H1 (cell line): ENCODE measurements at regions not wholly inside any gene's neighbourhood (a gene's known extent, or its start where the extent isn't known, plus 50 kb on each side); places are given as distances from the start of the nearest gene placed in this dataset.

Source experiments
- CTCF ChIA-PET: fragments of 300-600 bp; sonication (Branson Sonifier 250); formaldehyde crosslinking; loops from one replicate; lab custom pipeline; 2021; ENCODE audit not compliant: partially characterized antibody; lab: Charles Lee
- POLR2A ChIA-PET: fragments of 300-600 bp; sonication (Branson Sonifier 250); formaldehyde crosslinking; loops from one replicate; lab custom pipeline; 2021; ENCODE audit warnings: inconsistent platforms; ENCODE audit not compliant: partially characterized antibody; lab: Charles Lee
- DNase-seq, 2 experiments: peaks; one replicate each; pipeline versions ENCODE4 v3.0.0 to v3.0.0-alpha.2; 2010 to 2022; ENCODE audit warnings: low spot score in 2 of 2, low read depth in 1 of 2, mixed read lengths in 1 of 2
- FAIRE-seq: peaks from 2 replicates; lab custom pipeline; 2011; peaks lifted over from hg19 to GRCh38; lab: Jason Lieb, UNC
- H2AFZ ChIP-seq: 2 replicates; pipeline ENCODE4 v1.8.1; 2012; ENCODE audit warnings: low read length, inconsistent platforms
- H2AK5ac ChIP-seq: 2 replicates; pipeline ENCODE4 v1.6.1; 2013; ENCODE audit warnings: low read depth, low read length
- H2BK120ac ChIP-seq: replicated peaks from 2 replicates; pipeline ENCODE3; 2013; ENCODE audit warnings: low read depth, low read length, inconsistent platforms
- H2BK12ac ChIP-seq: 2 replicates; pipeline ENCODE4 v1.6.1; 2013; ENCODE audit warnings: low read depth, low read length
- H2BK15ac ChIP-seq: 2 replicates; pipeline ENCODE4 v1.6.1; 2013; ENCODE audit warnings: low read length
- H2BK20ac ChIP-seq: 2 replicates; pipeline ENCODE4 v1.6.1; 2013; ENCODE audit warnings: low read length
- H2BK5ac ChIP-seq: 2 replicates; pipeline ENCODE4 v1.6.1; 2013; ENCODE audit warnings: low read depth, low read length
- H3K14ac ChIP-seq: 2 replicates; pipeline ENCODE4 v1.6.1; 2013; ENCODE audit warnings: inconsistent platforms; ENCODE audit not compliant: insufficient read length
- H3K18ac ChIP-seq: 2 replicates; pipeline ENCODE4 v1.6.1; 2013; ENCODE audit warnings: low read length; ENCODE audit errors: extremely low read depth
- H3K23ac ChIP-seq: 2 replicates; pipeline ENCODE4 v1.6.1; 2013; ENCODE audit warnings: inconsistent platforms; ENCODE audit not compliant: insufficient read length
- H3K23me2 ChIP-seq: 2 replicates; pipeline ENCODE4 v1.6.1; 2013; ENCODE audit warnings: low read depth, low read length
- H3K27ac ChIP-seq: 2 replicates; pipeline ENCODE4 v1.6.1; 2011; ENCODE audit warnings: low read depth, low read length, inconsistent platforms
- H3K27me3 ChIP-seq, 4 experiments: replicated peaks in 1 of 4; 1 replicate in 1 of 4; 2 replicates in 3 of 4; pipeline versions ENCODE4 v1.6.1 to v1.8.1; 2011 to 2013; ENCODE audit warnings: low read length in 3 of 4, mild to moderate bottlenecking in 3 of 4, inconsistent platforms in 2 of 4, mixed read lengths in 2 of 4, moderate library complexity in 1 of 4; ENCODE audit not compliant: control insufficient read depth in 3 of 4, insufficient read depth in 3 of 4; ENCODE audit errors: extremely low read depth in 1 of 4
- H3K36me3 ChIP-seq, 4 experiments: 2 replicates each; pipeline versions ENCODE4 v1.6.1 to v1.8.1; 2011 to 2013; ENCODE audit warnings: mild to moderate bottlenecking in 4 of 4, low read length in 3 of 4, moderate library complexity in 2 of 4, control low read depth in 1 of 4, inconsistent platforms in 1 of 4; ENCODE audit not compliant: insufficient read depth in 4 of 4, control insufficient read depth in 2 of 4
- H3K4ac ChIP-seq: replicated peaks from 2 replicates; pipeline ENCODE3; 2013; ENCODE audit warnings: low read length, low read depth, mixed read lengths, inconsistent platforms; ENCODE audit not compliant: insufficient read length
- H3K4me1 ChIP-seq, 4 experiments: replicated peaks in 1 of 4; 1 replicate in 1 of 4; 2 replicates in 3 of 4; pipeline versions ENCODE4 v1.6.1 to v1.8.1; 2011 to 2013; ENCODE audit warnings: low read length in 3 of 4, inconsistent platforms in 2 of 4, mixed read lengths in 1 of 4; ENCODE audit not compliant: insufficient read depth in 4 of 4, control insufficient read depth in 3 of 4
- H3K4me2 ChIP-seq, 2 experiments: 2 replicates each; pipeline versions ENCODE4 v1.6.1 to v1.8.1; 2011 to 2013; ENCODE audit warnings: low read depth in 2 of 2, low read length in 2 of 2, control low read depth in 1 of 2, inconsistent platforms in 1 of 2, mild to moderate bottlenecking in 1 of 2; ENCODE audit not compliant: insufficient read depth in 1 of 2
- H3K4me3 ChIP-seq, 4 experiments: fragments of 200-600, 300-600 bp in 1 of 4; sonication (generic), shearing (Covaris generic), sonication (Bioruptor Twin) in 1 of 4; 2 replicates each; pipeline versions ENCODE4 v1.5.1 to v1.8.1; 2011 to 2016; ENCODE audit warnings: low read length in 4 of 4, low read depth in 3 of 4, control low read depth in 2 of 4, inconsistent platforms in 2 of 4, mild to moderate bottlenecking in 2 of 4, mixed read lengths in 1 of 4, moderate library complexity in 1 of 4; ENCODE audit not compliant: insufficient read depth in 2 of 4; ENCODE audit errors: extremely low read depth in 1 of 4
- H3K56ac ChIP-seq: replicated peaks from 2 replicates; pipeline ENCODE3; 2013; ENCODE audit warnings: low read depth, mild to moderate bottlenecking, mixed read lengths, low read length, inconsistent platforms; ENCODE audit not compliant: insufficient read length
- H3K79me1 ChIP-seq: 2 replicates; pipeline ENCODE4 v1.6.1; 2013; ENCODE audit warnings: low read depth, low read length, control low read depth
- H3K79me2 ChIP-seq, 2 experiments: 2 replicates each; pipeline versions ENCODE4 v1.6.1 to v1.8.1; 2012 to 2013; ENCODE audit warnings: low read length in 2 of 2, mild to moderate bottlenecking in 2 of 2, inconsistent platforms in 1 of 2; ENCODE audit not compliant: insufficient read depth in 2 of 2, control insufficient read depth in 1 of 2
- H3K9ac ChIP-seq, 4 experiments: replicated peaks in 1 of 4; 1 replicate in 1 of 4; 2 replicates in 3 of 4; pipeline versions ENCODE4 v1.6.1 to v1.8.1; 2011 to 2013; ENCODE audit warnings: low read depth in 3 of 4, low read length in 3 of 4, control low read depth in 2 of 4, mild to moderate bottlenecking in 2 of 4, moderate library complexity in 2 of 4, inconsistent platforms in 1 of 4; ENCODE audit errors: extremely low read depth in 1 of 4
- H3K9me3 ChIP-seq, 2 experiments: 2 replicates each; pipeline versions ENCODE4 v1.6.1 to v1.8.1; 2012 to 2013; ENCODE audit warnings: mild to moderate bottlenecking in 2 of 2, moderate library complexity in 2 of 2, control low read depth in 1 of 2, inconsistent platforms in 1 of 2, low read depth in 1 of 2, low read length in 1 of 2, mixed read lengths in 1 of 2; ENCODE audit not compliant: insufficient read depth in 2 of 2
- H4K20me1 ChIP-seq, 2 experiments: replicated peaks in 1 of 2; 2 replicates each; pipeline versions ENCODE3 to v1.8.1; 2011 to 2013; ENCODE audit warnings: inconsistent platforms in 2 of 2, low read length in 2 of 2, mild to moderate bottlenecking in 1 of 2; ENCODE audit not compliant: insufficient read depth in 2 of 2, control insufficient read depth in 1 of 2
- H4K5ac ChIP-seq: 2 replicates; pipeline ENCODE4 v1.6.1; 2013; ENCODE audit warnings: low read length, low read depth, mixed read lengths, inconsistent platforms; ENCODE audit not compliant: insufficient read length
- H4K8ac ChIP-seq: 2 replicates; pipeline ENCODE4 v1.8.0; 2013; ENCODE audit warnings: mild to moderate bottlenecking, moderate library complexity, low read length, inconsistent platforms; ENCODE audit not compliant: insufficient read depth; ENCODE audit errors: extremely low read depth
- H4K91ac ChIP-seq: replicated peaks from 2 replicates; pipeline ENCODE3; 2013; ENCODE audit warnings: low read length, mixed read lengths, inconsistent platforms; ENCODE audit not compliant: insufficient read length
- JUND ChIP-seq: IDR thresholded peaks from 2 replicates; pipeline ENCODE4 v1.6.1; 2011; ENCODE audit warnings: mild to moderate bottlenecking, improper control_type of control experiment, low read length
- RAD21 ChIP-seq, 2 experiments: IDR thresholded peaks in 1 of 2; conservative IDR thresholded peaks in 1 of 2; 2 replicates each; pipeline ENCODE4 v1.6.1; 2011; ENCODE audit warnings: low read depth in 2 of 2, low read length in 2 of 2, improper control_type of control experiment in 1 of 2, inconsistent platforms in 1 of 2, mild to moderate bottlenecking in 1 of 2, moderate library complexity in 1 of 2
- WGBS, 2 experiments: shearing (Covaris generic) in 1 of 2; methylation state at CpG; one replicate each; pipeline versions ENCODE4 v1.1.6 to v1.1.7; 2013 to 2015; ENCODE audit warnings: low lambda C conversion rate in 2 of 2, mixed read lengths in 2 of 2, inconsistent platforms in 1 of 2, low coverage in 1 of 2, missing lambda C conversion rate in 1 of 2; ENCODE audit not compliant: insufficient replicate concordance in 2 of 2, insufficient coverage in 1 of 2, insufficient read length in 1 of 2; ENCODE audit errors: extremely low coverage in 1 of 2, missing lambda C conversion rate in 1 of 2; 5-methylcytosine and 5-hydroxymethylcytosine counted together
- TF ChIP-seq, protein P1 (sequence below), 3 experiments: IDR thresholded peaks; 1 replicate in 2 of 3; 2 replicates in 1 of 3; pipeline versions ENCODE4 v1.5.1 to v1.6.1; 2011; ENCODE audit warnings: low read length in 3 of 3, mild to moderate bottlenecking in 3 of 3, inconsistent platforms in 2 of 3, low read depth in 1 of 3, moderate library complexity in 1 of 3; ENCODE audit not compliant: insufficient read depth in 1 of 3; ENCODE audit errors: control extremely low read depth in 1 of 3

DNA sequence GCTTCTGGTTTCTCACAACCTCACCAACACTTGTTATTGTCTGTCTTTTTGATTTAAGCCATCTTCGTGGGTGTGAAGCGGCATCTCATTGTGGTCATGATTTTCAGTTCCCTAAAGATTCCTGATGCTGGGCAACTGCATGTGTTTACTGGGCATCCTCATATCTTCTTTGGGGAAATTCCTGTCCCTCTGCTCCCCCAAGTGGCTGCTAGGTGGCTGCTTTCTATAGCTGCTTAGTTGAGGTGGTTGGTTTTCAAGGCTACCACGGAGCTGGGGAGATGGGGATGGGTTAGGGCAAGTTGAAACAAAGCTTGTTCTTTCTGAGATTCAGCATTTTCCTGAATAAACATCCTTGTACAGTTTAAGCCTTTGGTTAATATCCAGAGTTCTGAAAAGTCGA, 403.9 kb upstream of the SULF2 start:
- H3K23me2 ChIP-seq = no peaks in the 10 kb centered on the region
- H3K9ac ChIP-seq = no peak overlapping the region
- POLR2A ChIA-PET = no interaction called here
- H3K9me3 ChIP-seq = no peaks in the 10 kb centered on the region
- no peak overlapping the region for H3K56ac ChIP-seq
- no peaks in the 10 kb centered on the region for H3K36me3 ChIP-seq
- 59% methylated on average over 4 of the region's 4 CpGs; no CpG with 5 or more reads in 1 of the 2 experiments for WGBS, 2 experiments
- H2BK15ac ChIP-seq = no peak overlapping the region
- H2BK120ac ChIP-seq = no peak overlapping the region
- TF ChIP-seq RAD21 (IDR thresholded peaks at IDR 0.05 in 1 of 2, conservative IDR thresholded peaks at IDR 0.05 in 1 of 2; ENCODE audit: low read depth in 2 of 2, low read length in 2 of 2) = peak; percentile 80 to 85
- TF ChIP-seq, protein P1, sequence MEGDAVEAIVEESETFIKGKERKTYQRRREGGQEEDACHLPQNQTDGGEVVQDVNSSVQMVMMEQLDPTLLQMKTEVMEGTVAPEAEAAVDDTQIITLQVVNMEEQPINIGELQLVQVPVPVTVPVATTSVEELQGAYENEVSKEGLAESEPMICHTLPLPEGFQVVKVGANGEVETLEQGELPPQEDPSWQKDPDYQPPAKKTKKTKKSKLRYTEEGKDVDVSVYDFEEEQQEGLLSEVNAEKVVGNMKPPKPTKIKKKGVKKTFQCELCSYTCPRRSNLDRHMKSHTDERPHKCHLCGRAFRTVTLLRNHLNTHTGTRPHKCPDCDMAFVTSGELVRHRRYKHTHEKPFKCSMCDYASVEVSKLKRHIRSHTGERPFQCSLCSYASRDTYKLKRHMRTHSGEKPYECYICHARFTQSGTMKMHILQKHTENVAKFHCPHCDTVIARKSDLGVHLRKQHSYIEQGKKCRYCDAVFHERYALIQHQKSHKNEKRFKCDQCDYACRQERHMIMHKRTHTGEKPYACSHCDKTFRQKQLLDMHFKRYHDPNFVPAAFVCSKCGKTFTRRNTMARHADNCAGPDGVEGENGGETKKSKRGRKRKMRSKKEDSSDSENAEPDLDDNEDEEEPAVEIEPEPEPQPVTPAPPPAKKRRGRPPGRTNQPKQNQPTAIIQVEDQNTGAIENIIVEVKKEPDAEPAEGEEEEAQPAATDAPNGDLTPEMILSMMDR (IDR thresholded peaks at IDR 0.05; ENCODE audit: control extremely low read depth in 1 of 3, insufficient read depth in 1 of 3, low read depth in 1 of 3, low read length in 3 of 3) = peak; percentile 24 to 69 (median 62)
- no peak for TF ChIP-seq JUND
- TF ChIP-seq, all 59 proteins: peak for 2
- H4K20me1 ChIP-seq = no peaks in the 10 kb centered on the region
- H3K27me3 ChIP-seq = no peaks in the 10 kb centered on the region
- no peak overlapping the region for H3K23ac ChIP-seq
- H3K4me2 ChIP-seq = no peak overlapping the region
- H4K8ac ChIP-seq = no peak overlapping the region
- CTCF ChIA-PET = interaction anchor here (0.7 to 1.9 kb wide), 13 partner anchors 12 to 511 kb away, joined by 3 to 8 read pairs (median 4); no protein-coding TSS in a partner anchor
- H2AK5ac ChIP-seq = no peak overlapping the region
- H2BK20ac ChIP-seq = no peak overlapping the region
- DNase-seq = no peak
- no peak overlapping the region for H3K14ac ChIP-seq
- no peak overlapping the region for H3K27ac ChIP-seq
- H3K79me2 ChIP-seq = no peaks in the 10 kb centered on the region
- no peak overlapping the region for H2AFZ ChIP-seq
- no peak overlapping the region for H3K4me3 ChIP-seq
- no peak overlapping the region for H4K91ac ChIP-seq
- no peak overlapping the region for H2BK12ac ChIP-seq
- no peak overlapping the region for H3K4ac ChIP-seq
- peaks cover 0 to 5% (median 0%) of the 10 kb centered on the region in 4 experiments; a peak in 3 of 7 replicates for H3K4me1 ChIP-seq
- no peak overlapping the region for H3K18ac ChIP-seq
- FAIRE-seq = no peak
- H3K79me1 ChIP-seq = no peaks in the 10 kb centered on the region
- no peak overlapping the region for H4K5ac ChIP-seq
- H2BK5ac ChIP-seq = no peak overlapping the region
